ENCODE measurements at regions not wholly inside any gene's neighbourhood (a gene's known extent, or its start where the extent isn't known, plus 50 kb on each side); places are given as distances from the start of the nearest gene placed in this dataset.

GRCh38 chr9:82161876-82162275, 173.3 kb downstream of the SPATA31D1 start:
- TF ChIP-seq POLR2AphosphoS5 (IDR thresholded peaks at IDR 0.05) (no peak), EP300 (IDR thresholded peaks at IDR 0.05) (no peak)
